ENCODE measurements at regions not wholly inside any gene's neighbourhood (a gene's known extent, or its start where the extent isn't known, plus 50 kb on each side); places are given as distances from the start of the nearest gene placed in this dataset.

DNA sequence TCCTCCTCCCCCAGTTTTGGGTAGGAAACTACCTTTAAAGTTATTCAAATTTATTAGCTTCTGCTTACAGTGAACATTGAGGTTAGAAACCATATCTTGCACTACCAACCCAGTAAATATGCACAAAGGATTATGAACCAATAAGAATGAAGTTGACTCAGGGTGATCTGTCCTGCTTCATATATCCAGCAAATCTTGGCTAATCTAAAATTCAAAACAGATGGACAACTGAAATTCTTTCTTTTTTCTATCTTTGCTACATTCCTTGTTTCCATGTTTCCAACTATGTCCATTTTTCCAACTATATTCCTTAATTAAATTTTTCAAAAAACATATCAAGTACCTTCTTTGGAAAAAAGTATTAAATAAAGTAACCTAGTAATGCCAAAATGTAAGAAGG lies 149.3 kb downstream of the FAM124B start:
- H3K27ac ChIP-seq: no peak overlapping the region
- TF ChIP-seq EZH2phosphoT487 (IDR thresholded peaks at IDR 0.05) (no peak), EZH2 (IDR thresholded peaks at IDR 0.05) (no peak)
- TF ChIP-seq, protein P1, sequence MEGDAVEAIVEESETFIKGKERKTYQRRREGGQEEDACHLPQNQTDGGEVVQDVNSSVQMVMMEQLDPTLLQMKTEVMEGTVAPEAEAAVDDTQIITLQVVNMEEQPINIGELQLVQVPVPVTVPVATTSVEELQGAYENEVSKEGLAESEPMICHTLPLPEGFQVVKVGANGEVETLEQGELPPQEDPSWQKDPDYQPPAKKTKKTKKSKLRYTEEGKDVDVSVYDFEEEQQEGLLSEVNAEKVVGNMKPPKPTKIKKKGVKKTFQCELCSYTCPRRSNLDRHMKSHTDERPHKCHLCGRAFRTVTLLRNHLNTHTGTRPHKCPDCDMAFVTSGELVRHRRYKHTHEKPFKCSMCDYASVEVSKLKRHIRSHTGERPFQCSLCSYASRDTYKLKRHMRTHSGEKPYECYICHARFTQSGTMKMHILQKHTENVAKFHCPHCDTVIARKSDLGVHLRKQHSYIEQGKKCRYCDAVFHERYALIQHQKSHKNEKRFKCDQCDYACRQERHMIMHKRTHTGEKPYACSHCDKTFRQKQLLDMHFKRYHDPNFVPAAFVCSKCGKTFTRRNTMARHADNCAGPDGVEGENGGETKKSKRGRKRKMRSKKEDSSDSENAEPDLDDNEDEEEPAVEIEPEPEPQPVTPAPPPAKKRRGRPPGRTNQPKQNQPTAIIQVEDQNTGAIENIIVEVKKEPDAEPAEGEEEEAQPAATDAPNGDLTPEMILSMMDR (IDR thresholded peaks at IDR 0.05): no peak
- H3K9ac ChIP-seq: no peak overlapping the region
- no peaks in the 10 kb centered on the region for H3K4me1 ChIP-seq
- H4K20me1 ChIP-seq (ENCODE audit: low read depth): no peaks in the 10 kb centered on the region
- DNase-seq (ENCODE audit: low spot score): no peak
- H3K36me3 Mint-ChIP-seq: no peaks in the 10 kb centered on the region
- H3K36me3 ChIP-seq: no peaks in the 10 kb centered on the region
- H3K4me1 Mint-ChIP-seq: no peaks in the 10 kb centered on the region
- no peaks in the 10 kb centered on the region for H3K9me3 ChIP-seq (ENCODE audit: low read depth)
- H3K4me3 ChIP-seq: no peak overlapping the region
- no peak overlapping the region for H3K4me3 Mint-ChIP-seq
- H3K9me3 Mint-ChIP-seq: no peaks in the 10 kb centered on the region
- no peaks in the 10 kb centered on the region for H3K27me3 ChIP-seq
- H3K27ac Mint-ChIP-seq: no peak overlapping the region
- no peaks in the 10 kb centered on the region for H3F3A ChIP-seq (ENCODE audit: low read depth)
- no peak overlapping the region for H3K4me2 ChIP-seq
- no peak overlapping the region for H2AFZ ChIP-seq (replicated peaks)
- H3K79me2 ChIP-seq (ENCODE audit: low read depth): no peaks in the 10 kb centered on the region
- peaks cover 2% of the 10 kb centered on the region for H3K27me3 Mint-ChIP-seq (ENCODE audit: insufficient read depth, low read depth)

- no peak overlapping the region for H3K4me3 ChIP-seq
- no peaks in the 10 kb centered on the region for H3K79me2 ChIP-seq (ENCODE audit: low read depth)
- Mint-ChIP-seq H3K4me1 (no peaks in the 10 kb centered on the region), H3K27me3 (ENCODE audit: insufficient read depth, low read depth) (peaks cover 2% of the 10 kb centered on the region), H3K36me3 (no peaks in the 10 kb centered on the region), H3K4me3 (no peak overlapping the region), H3K9me3 (no peaks in the 10 kb centered on the region), H3K27ac (no peak overlapping the region)
- no peak for TF ChIP-seq EZH2phosphoT487 (IDR thresholded peaks at IDR 0.05)
- TF ChIP-seq, protein P1 (IDR thresholded peaks at IDR 0.05): no peak
- no peak overlapping the region for H3K9ac ChIP-seq
- no peaks in the 10 kb centered on the region for H3K36me3 ChIP-seq
- H3K4me2 ChIP-seq: no peak overlapping the region
- no peak for DNase-seq (ENCODE audit: low spot score)
- H3K27ac ChIP-seq: no peak overlapping the region
- H4K20me1 ChIP-seq (ENCODE audit: low read depth): no peaks in the 10 kb centered on the region
- no peak overlapping the region for H2AFZ ChIP-seq (replicated peaks)
- no peaks in the 10 kb centered on the region for H3K4me1 ChIP-seq
- no peaks in the 10 kb centered on the region for H3F3A ChIP-seq (ENCODE audit: low read depth)
- no peaks in the 10 kb centered on the region for H3K9me3 ChIP-seq (ENCODE audit: low read depth)
- H3K27me3 ChIP-seq: no peaks in the 10 kb centered on the region
Observed at GRCh38 chr2:224248944-224249371, 152.9 kb downstream of the FAM124B start.

DNA sequence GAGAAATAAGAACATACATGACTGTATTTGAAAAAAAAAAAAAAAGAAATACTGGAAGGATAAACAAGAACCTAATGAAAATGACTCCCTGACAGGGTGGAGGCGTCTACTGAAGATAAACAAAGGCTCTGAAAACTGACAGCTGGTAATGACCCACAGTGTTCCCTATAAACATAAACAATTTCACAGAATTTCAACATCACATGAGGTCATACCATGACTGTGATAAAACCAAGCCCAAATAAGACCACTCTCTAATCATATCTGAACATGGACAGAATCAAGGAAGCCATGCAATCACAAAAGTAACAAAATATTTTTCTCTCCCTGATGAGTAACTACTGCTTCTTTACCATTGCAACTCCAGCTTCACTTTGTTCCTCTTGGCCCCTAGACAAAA lies 159.3 kb downstream of the FAM124B start:
- Histone ChIP-seq H3K27me3 (no peaks in the 10 kb centered on the region), H3F3A (ENCODE audit: low read depth) (no peaks in the 10 kb centered on the region), H3K4me1 (no peaks in the 10 kb centered on the region), H4K20me1 (ENCODE audit: low read depth) (no peaks in the 10 kb centered on the region), H3K27ac (no peak overlapping the region), H3K79me2 (ENCODE audit: low read depth) (no peaks in the 10 kb centered on the region), H3K9ac (no peak overlapping the region), H3K4me3 (no peak overlapping the region), H3K36me3 (no peaks in the 10 kb centered on the region), H2AFZ (replicated peaks) (no peak overlapping the region), H3K9me3 (ENCODE audit: low read depth) (no peaks in the 10 kb centered on the region), H3K4me2 (no peak overlapping the region)
- no peak for DNase-seq (ENCODE audit: low spot score)
- Mint-ChIP-seq H3K4me1 (no peaks in the 10 kb centered on the region), H3K4me3 (no peak overlapping the region), H3K27ac (no peak overlapping the region), H3K27me3 (ENCODE audit: insufficient read depth, low read depth) (no peaks in the 10 kb centered on the region), H3K9me3 (no peaks in the 10 kb centered on the region), H3K36me3 (no peaks in the 10 kb centered on the region)
- TF ChIP-seq, protein P1 (IDR thresholded peaks at IDR 0.05): no peak
- no peak for TF ChIP-seq EZH2phosphoT487 (IDR thresholded peaks at IDR 0.05)
- no peak for TF ChIP-seq EZH2 (IDR thresholded peaks at IDR 0.05)

DNA sequence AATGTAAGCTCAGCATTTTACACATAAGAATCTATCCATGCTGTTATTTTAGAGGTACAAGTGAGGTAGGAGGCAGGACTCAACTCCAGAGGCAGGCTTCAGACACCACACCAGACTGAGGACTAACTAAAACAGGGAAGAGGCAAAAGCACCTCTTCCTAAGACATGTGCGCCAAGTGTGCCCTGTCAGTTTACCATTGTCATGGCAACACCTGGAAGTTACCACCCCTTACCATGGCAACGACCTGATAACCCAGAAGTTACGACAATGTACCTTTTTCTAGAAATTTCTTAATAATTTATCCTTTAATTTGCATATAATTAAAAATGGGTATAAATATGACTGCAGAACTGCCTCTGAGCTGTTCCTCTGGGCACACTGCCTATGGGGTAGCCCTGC lies 160.1 kb downstream of the FAM124B start:
- no peak overlapping the region for H3K4me2 ChIP-seq
- no peaks in the 10 kb centered on the region for H3K27me3 ChIP-seq
- no peaks in the 10 kb centered on the region for H3F3A ChIP-seq (ENCODE audit: low read depth)
- Mint-ChIP-seq H3K27me3 (ENCODE audit: insufficient read depth, low read depth) (no peaks in the 10 kb centered on the region), H3K9me3 (no peaks in the 10 kb centered on the region), H3K36me3 (no peaks in the 10 kb centered on the region), H3K4me1 (no peaks in the 10 kb centered on the region), H3K4me3 (no peak overlapping the region), H3K27ac (no peak overlapping the region)
- H3K4me3 ChIP-seq: no peak overlapping the region
- H3K4me1 ChIP-seq: no peaks in the 10 kb centered on the region
- TF ChIP-seq EZH2phosphoT487 (IDR thresholded peaks at IDR 0.05) (no peak), EZH2 (IDR thresholded peaks at IDR 0.05) (no peak)
- TF ChIP-seq, protein P1 (IDR thresholded peaks at IDR 0.05): no peak
- no peaks in the 10 kb centered on the region for H3K79me2 ChIP-seq (ENCODE audit: low read depth)
- no peaks in the 10 kb centered on the region for H3K36me3 ChIP-seq
- H4K20me1 ChIP-seq (ENCODE audit: low read depth): no peaks in the 10 kb centered on the region
- H2AFZ ChIP-seq (replicated peaks): no peak overlapping the region
- DNase-seq (ENCODE audit: low spot score): no peak
- no peak overlapping the region for H3K27ac ChIP-seq
- H3K9me3 ChIP-seq (ENCODE audit: low read depth): no peaks in the 10 kb centered on the region
- H3K9ac ChIP-seq: no peak overlapping the region
